GM23338 (cell line): ENCODE measurements at regions not wholly inside any gene's neighbourhood (a gene's known extent, or its start where the extent isn't known, plus 50 kb on each side); places are given as distances from the start of the nearest gene placed in this dataset.

Experiments
- ATAC-seq: fragments of 200-7000 bp; cut with Tn5 transposase; 3 replicates; pipeline ENCODE4 v1.9.1; 2020
- DNase-seq: peaks from one replicate; pipeline ENCODE4 v3.0.0-alpha.2; 2015; ENCODE audit warnings: low spot score
- H2AFZ ChIP-seq: fragments of 200-600 bp; sonication (generic); 2 replicates; pipeline ENCODE4 v1.8.0; 2016; ENCODE audit warnings: antibody characterized with exemption, mild to moderate bottlenecking, moderate library complexity
- H3F3A ChIP-seq: fragments of 200-600 bp; sonication (generic); replicated peaks from 2 replicates; pipeline ENCODE4 v1.8.0; 2017; ENCODE audit warnings: antibody characterized with exemption, mixed run types, low read depth
- H3K27ac ChIP-seq: fragments of 200-600 bp; sonication (generic); 2 replicates; pipeline ENCODE4 v1.6.1; 2016; ENCODE audit warnings: low read depth
- H3K27me3 ChIP-seq: fragments of 200-600 bp; sonication (generic); 2 replicates; pipeline ENCODE4 v1.8.0; 2016; ENCODE audit warnings: mild to moderate bottlenecking, mixed run types, moderate library complexity; ENCODE audit not compliant: insufficient read depth
- H3K36me3 ChIP-seq: fragments of 200-600 bp; sonication (generic); 2 replicates; pipeline ENCODE4 v1.8.0; 2016; ENCODE audit warnings: mild to moderate bottlenecking; ENCODE audit not compliant: insufficient read depth
- H3K4me1 ChIP-seq: fragments of 200-600 bp; sonication (generic); 2 replicates; pipeline ENCODE4 v1.8.0; 2016; ENCODE audit warnings: mild to moderate bottlenecking, moderate library complexity; ENCODE audit not compliant: insufficient read depth
- H3K4me2 ChIP-seq: fragments of 200-600 bp; sonication (generic); 2 replicates; pipeline ENCODE4 v1.7.1; 2017; ENCODE audit warnings: mixed run types
- H3K4me3 ChIP-seq: fragments of 200-600 bp; sonication (generic); 2 replicates; pipeline ENCODE4 v1.6.1; 2016; ENCODE audit warnings: mixed run types
- H3K79me2 ChIP-seq: fragments of 200-600 bp; sonication (generic); replicated peaks from 2 replicates; pipeline ENCODE4 v1.8.0; 2017; ENCODE audit warnings: mild to moderate bottlenecking; ENCODE audit not compliant: insufficient read depth
- H3K9me2 ChIP-seq: fragments of 200-600 bp; sonication (generic); 2 replicates; pipeline ENCODE4 v1.8.0; 2017; ENCODE audit not compliant: insufficient read depth
- H4K20me1 ChIP-seq: fragments of 200-600 bp; sonication (generic); replicated peaks from 2 replicates; pipeline ENCODE4 v1.8.0; 2017; ENCODE audit warnings: mild to moderate bottlenecking; ENCODE audit not compliant: insufficient read depth
- H3K27ac Mint-ChIP-seq: 2 replicates; pipeline ENCODE4 v1.8.0; 2020; ENCODE audit warnings: inconsistent platforms, mild to moderate bottlenecking, moderate library complexity, mixed read lengths
- H3K27me3 Mint-ChIP-seq: 3 replicates; pipeline ENCODE4 v1.8.0; 2022; ENCODE audit warnings: low read depth, mild to moderate bottlenecking, moderate library complexity, mixed read lengths, inconsistent platforms; ENCODE audit not compliant: insufficient read depth, poor library complexity
- H3K36me3 Mint-ChIP-seq: 3 replicates; pipeline ENCODE4 v1.8.0; 2021; ENCODE audit warnings: low read depth, mild to moderate bottlenecking, inconsistent platforms, moderate library complexity, mixed read lengths
- H3K4me1 Mint-ChIP-seq: 3 replicates; pipeline ENCODE4 v1.8.0; 2020; ENCODE audit warnings: mild to moderate bottlenecking, inconsistent platforms, mixed read lengths
- H3K4me3 Mint-ChIP-seq: 3 replicates; pipeline ENCODE4 v1.8.0; 2021; ENCODE audit warnings: moderate library complexity, mild to moderate bottlenecking, inconsistent platforms, mixed read lengths
- H3K9me3 Mint-ChIP-seq: 3 replicates; pipeline ENCODE4 v1.8.0; 2020; ENCODE audit warnings: moderate library complexity, mild to moderate bottlenecking, inconsistent platforms, mixed read lengths
- CREB1 ChIP-seq: fragments of 250-450 bp; sonication (Bioruptor Pico); IDR thresholded peaks from 2 replicates; pipeline ENCODE4 v1.5.0; 2020; ENCODE audit warnings: low read depth, mild to moderate bottlenecking, moderate library complexity
- CTCF ChIP-seq, 2 experiments: fragments of 200-600 bp in 1 of 2; sonication (generic) in 1 of 2; conservative IDR thresholded peaks; 2 replicates each; pipeline versions ENCODE4 v1.5.1 to v1.6.1; 2016 to 2017; ENCODE audit warnings: antibody characterized with exemption in 2 of 2, low read depth in 2 of 2, mild to moderate bottlenecking in 2 of 2, moderate library complexity in 1 of 2
- EZH2 ChIP-seq: fragments of 200-600 bp; sonication (generic); IDR thresholded peaks from one replicate; pipeline ENCODE4 v1.8.0; 2017; ENCODE audit warnings: antibody characterized with exemption, mild to moderate bottlenecking, low read depth; ENCODE audit not compliant: unreplicated experiment
- EZH2phosphoT487 ChIP-seq: fragments of 200-600 bp; sonication (generic); IDR thresholded peaks from one replicate; pipeline ENCODE4 v1.8.1; 2018; ENCODE audit warnings: antibody characterized with exemption; ENCODE audit not compliant: unreplicated experiment
- JUNB ChIP-seq: IDR thresholded peaks from one replicate; pipeline ENCODE4 v1.6.1; 2016; ENCODE audit warnings: antibody characterized with exemption; ENCODE audit not compliant: unreplicated experiment
- NANOG ChIP-seq: IDR thresholded peaks from 2 replicates; pipeline ENCODE4 v1.6.1; 2016; ENCODE audit warnings: antibody characterized with exemption, borderline replicate concordance
- POLR2AphosphoS5 ChIP-seq: IDR thresholded peaks from 2 replicates; pipeline ENCODE4 v1.6.1; 2016; ENCODE audit warnings: antibody characterized with exemption, low read depth
- STAT1 ChIP-seq: IDR thresholded peaks from one replicate; pipeline ENCODE4 v1.6.1; 2016; ENCODE audit warnings: antibody characterized with exemption; ENCODE audit not compliant: unreplicated experiment
- ZNF114 ChIP-seq: fragments of 250-450 bp; sonication (Bioruptor Pico); IDR thresholded peaks from 2 replicates; pipeline ENCODE4 v1.5.0; 2020; ENCODE audit warnings: mild to moderate bottlenecking, moderate library complexity
- ZNF331 ChIP-seq: fragments of 250-450 bp; sonication (Bioruptor Pico); IDR thresholded peaks from 2 replicates; pipeline ENCODE4 v1.5.0; 2020; ENCODE audit warnings: low read depth, mild to moderate bottlenecking, moderate library complexity
- TF ChIP-seq, protein P1 (sequence below): IDR thresholded peaks from 2 replicates; pipeline ENCODE4 v1.6.1; 2016; ENCODE audit warnings: antibody characterized with exemption
- TF ChIP-seq, protein P2 (sequence below): IDR thresholded peaks from one replicate; pipeline ENCODE4 v1.6.1; 2018; ENCODE audit warnings: antibody characterized with exemption; ENCODE audit not compliant: unreplicated experiment

- TF ChIP-seq, protein P1, sequence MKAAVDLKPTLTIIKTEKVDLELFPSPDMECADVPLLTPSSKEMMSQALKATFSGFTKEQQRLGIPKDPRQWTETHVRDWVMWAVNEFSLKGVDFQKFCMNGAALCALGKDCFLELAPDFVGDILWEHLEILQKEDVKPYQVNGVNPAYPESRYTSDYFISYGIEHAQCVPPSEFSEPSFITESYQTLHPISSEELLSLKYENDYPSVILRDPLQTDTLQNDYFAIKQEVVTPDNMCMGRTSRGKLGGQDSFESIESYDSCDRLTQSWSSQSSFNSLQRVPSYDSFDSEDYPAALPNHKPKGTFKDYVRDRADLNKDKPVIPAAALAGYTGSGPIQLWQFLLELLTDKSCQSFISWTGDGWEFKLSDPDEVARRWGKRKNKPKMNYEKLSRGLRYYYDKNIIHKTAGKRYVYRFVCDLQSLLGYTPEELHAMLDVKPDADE = no peak
- TF ChIP-seq JUNB (no peak), ZNF114 (CRISPR knock-in tag) (no peak)
- TF ChIP-seq, protein P2, sequence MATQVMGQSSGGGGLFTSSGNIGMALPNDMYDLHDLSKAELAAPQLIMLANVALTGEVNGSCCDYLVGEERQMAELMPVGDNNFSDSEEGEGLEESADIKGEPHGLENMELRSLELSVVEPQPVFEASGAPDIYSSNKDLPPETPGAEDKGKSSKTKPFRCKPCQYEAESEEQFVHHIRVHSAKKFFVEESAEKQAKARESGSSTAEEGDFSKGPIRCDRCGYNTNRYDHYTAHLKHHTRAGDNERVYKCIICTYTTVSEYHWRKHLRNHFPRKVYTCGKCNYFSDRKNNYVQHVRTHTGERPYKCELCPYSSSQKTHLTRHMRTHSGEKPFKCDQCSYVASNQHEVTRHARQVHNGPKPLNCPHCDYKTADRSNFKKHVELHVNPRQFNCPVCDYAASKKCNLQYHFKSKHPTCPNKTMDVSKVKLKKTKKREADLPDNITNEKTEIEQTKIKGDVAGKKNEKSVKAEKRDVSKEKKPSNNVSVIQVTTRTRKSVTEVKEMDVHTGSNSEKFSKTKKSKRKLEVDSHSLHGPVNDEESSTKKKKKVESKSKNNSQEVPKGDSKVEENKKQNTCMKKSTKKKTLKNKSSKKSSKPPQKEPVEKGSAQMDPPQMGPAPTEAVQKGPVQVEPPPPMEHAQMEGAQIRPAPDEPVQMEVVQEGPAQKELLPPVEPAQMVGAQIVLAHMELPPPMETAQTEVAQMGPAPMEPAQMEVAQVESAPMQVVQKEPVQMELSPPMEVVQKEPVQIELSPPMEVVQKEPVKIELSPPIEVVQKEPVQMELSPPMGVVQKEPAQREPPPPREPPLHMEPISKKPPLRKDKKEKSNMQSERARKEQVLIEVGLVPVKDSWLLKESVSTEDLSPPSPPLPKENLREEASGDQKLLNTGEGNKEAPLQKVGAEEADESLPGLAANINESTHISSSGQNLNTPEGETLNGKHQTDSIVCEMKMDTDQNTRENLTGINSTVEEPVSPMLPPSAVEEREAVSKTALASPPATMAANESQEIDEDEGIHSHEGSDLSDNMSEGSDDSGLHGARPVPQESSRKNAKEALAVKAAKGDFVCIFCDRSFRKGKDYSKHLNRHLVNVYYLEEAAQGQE = no peak
These were observed 154.0 kb upstream of the KCNG1 start (continued) for GRCh38 chr20:51176876-51177275.

GRCh38 chr20:51176446-51176845 is 153.5 kb upstream of the KCNG1 start:
- no peak overlapping the region for H3K4me3 ChIP-seq
- no peaks in the 10 kb centered on the region; the same call in 2 of the 3 replicates for H3K9me3 Mint-ChIP-seq
- no peak overlapping the region for H3K27ac Mint-ChIP-seq
- H4K20me1 ChIP-seq = no peaks in the 10 kb centered on the region
- no peaks in the 10 kb centered on the region for H3K36me3 ChIP-seq
- no peak overlapping the region for H3K4me3 Mint-ChIP-seq
- H3K4me1 ChIP-seq = no peaks in the 10 kb centered on the region
- no peaks in the 10 kb centered on the region for H3K9me2 ChIP-seq
- H3K27me3 ChIP-seq = 0 out of 2 replicates have a peak, but pooled peaks cover 2% of the 10 kb centered on the region
- no peaks in the 10 kb centered on the region for H3F3A ChIP-seq
- 0 out of 3 replicates have a peak, but pooled peaks cover 2% of the 10 kb centered on the region for H3K4me1 Mint-ChIP-seq
- H3K36me3 Mint-ChIP-seq = no peaks in the 10 kb centered on the region
- no peak overlapping the region for H2AFZ ChIP-seq
- DNase-seq = no peak
- no peaks in the 10 kb centered on the region for H3K27me3 Mint-ChIP-seq
- H3K79me2 ChIP-seq = no peaks in the 10 kb centered on the region
- H3K27ac ChIP-seq = no peak overlapping the region
- ATAC-seq = no peak
- H3K4me2 ChIP-seq = no peak overlapping the region
- no peak for TF ChIP-seq ZNF114 (CRISPR knock-in tag)
- no peak for TF ChIP-seq POLR2AphosphoS5
- no peak for TF ChIP-seq NANOG
- no peak for TF ChIP-seq EZH2phosphoT487
- TF ChIP-seq STAT1 = no peak
- TF ChIP-seq EZH2 = no peak
- TF ChIP-seq CTCF (conservative IDR thresholded peaks at IDR 0.05; ENCODE audit: low read depth in 2 of 2) = no peak
- TF ChIP-seq ZNF331 (CRISPR knock-in tag) = no peak
- no peak for TF ChIP-seq CREB1 (CRISPR knock-in tag)
- TF ChIP-seq, protein P1 = no peak
- TF ChIP-seq, protein P2 = no peak
